ENCODE measurements at regions not wholly inside any gene's neighbourhood (a gene's known extent, or its start where the extent isn't known, plus 50 kb on each side); places are given as distances from the start of the nearest gene placed in this dataset.

DNA sequence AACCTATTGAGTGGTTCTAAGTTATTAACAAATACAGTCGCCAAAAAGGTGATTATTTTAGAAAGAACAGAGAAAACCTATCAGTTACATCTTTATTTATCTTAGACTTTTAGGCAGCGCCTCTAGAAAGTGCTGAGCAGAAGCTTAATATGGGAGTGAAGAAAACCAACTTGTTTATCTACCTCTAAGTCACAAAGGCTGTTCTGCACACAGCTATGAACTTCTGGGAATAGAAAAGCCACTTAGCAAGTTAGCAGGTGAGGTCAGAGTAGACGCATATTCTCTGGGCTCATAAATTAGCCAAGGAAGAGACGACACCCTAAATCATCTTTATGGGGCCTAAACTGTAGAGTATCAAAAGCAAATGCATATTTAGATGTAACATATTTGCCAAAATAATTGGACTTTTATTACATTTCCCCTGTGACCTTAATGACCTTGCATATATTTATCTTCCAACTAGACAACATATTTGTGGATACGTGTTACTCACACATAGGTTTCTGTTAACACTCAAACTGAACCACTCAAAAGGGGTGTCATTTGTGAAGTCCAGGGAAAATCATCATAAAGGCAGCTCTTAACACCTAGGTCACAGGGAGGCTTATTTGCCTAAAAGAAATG is 267.1 kb downstream of the ADGB start:
- no peaks in the 10 kb centered on the region for H3K27me3 ChIP-seq (ENCODE audit: control insufficient read depth in 4 of 4, insufficient read depth in 4 of 4, low read length in 3 of 4)
- H3K9me3 ChIP-seq (ENCODE audit: control insufficient read depth in 4 of 4, low read length in 3 of 4) = no peaks in the 10 kb centered on the region
- H3K36me3 ChIP-seq (ENCODE audit: control insufficient read depth in 4 of 4, insufficient read depth in 3 of 4, low read depth in 1 of 4, low read length in 3 of 4) = no peaks in the 10 kb centered on the region
- peaks cover 0 to 29% (median 25%) of the 10 kb centered on the region in 4 donors for H3K4me1 ChIP-seq (ENCODE audit: control insufficient read depth in 4 of 4, insufficient read depth in 4 of 4, low read length in 3 of 4)
- no peak for TF ChIP-seq NR2F2 (IDR thresholded peaks at IDR 0.05)
- TF ChIP-seq HNF4G (IDR thresholded peaks at IDR 0.05) = no peak
- TF ChIP-seq, protein P1, sequence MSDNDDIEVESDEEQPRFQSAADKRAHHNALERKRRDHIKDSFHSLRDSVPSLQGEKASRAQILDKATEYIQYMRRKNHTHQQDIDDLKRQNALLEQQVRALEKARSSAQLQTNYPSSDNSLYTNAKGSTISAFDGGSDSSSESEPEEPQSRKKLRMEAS (IDR thresholded peaks at IDR 0.05) = no peak
- TF ChIP-seq RAD21 (IDR thresholded peaks at IDR 0.05) = no peak
- no peak for TF ChIP-seq FOXA2 (IDR thresholded peaks at IDR 0.05)
- TF ChIP-seq, protein P2, sequence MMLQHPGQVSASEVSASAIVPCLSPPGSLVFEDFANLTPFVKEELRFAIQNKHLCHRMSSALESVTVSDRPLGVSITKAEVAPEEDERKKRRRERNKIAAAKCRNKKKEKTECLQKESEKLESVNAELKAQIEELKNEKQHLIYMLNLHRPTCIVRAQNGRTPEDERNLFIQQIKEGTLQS (IDR thresholded peaks at IDR 0.05) = no peak
- no peak for TF ChIP-seq TAF1 (conservative IDR thresholded peaks at IDR 0.05)
- no peak for TF ChIP-seq HNF4A (conservative IDR thresholded peaks at IDR 0.05)
- no peak for TF ChIP-seq YY1 (IDR thresholded peaks at IDR 0.05)
- no peak for TF ChIP-seq GABPA (IDR thresholded peaks at IDR 0.05 in 1 of 2, conservative IDR thresholded peaks at IDR 0.05 in 1 of 2)
- no peak overlapping the region for H3K9ac ChIP-seq (ENCODE audit: low read depth in 1 of 2, low read length in 2 of 2)
- H3K27ac ChIP-seq (ENCODE audit: low read depth in 1 of 2, low read length in 2 of 2) = no peak overlapping the region
- H3K4me3 ChIP-seq (ENCODE audit: low read depth in 1 of 3, low read length in 3 of 3) = no peak overlapping the region
- 90% methylated on average over 5 of the region's 5 CpGs for WGBS
- no peak for DNase-seq (ENCODE audit: low spot score)

DNA sequence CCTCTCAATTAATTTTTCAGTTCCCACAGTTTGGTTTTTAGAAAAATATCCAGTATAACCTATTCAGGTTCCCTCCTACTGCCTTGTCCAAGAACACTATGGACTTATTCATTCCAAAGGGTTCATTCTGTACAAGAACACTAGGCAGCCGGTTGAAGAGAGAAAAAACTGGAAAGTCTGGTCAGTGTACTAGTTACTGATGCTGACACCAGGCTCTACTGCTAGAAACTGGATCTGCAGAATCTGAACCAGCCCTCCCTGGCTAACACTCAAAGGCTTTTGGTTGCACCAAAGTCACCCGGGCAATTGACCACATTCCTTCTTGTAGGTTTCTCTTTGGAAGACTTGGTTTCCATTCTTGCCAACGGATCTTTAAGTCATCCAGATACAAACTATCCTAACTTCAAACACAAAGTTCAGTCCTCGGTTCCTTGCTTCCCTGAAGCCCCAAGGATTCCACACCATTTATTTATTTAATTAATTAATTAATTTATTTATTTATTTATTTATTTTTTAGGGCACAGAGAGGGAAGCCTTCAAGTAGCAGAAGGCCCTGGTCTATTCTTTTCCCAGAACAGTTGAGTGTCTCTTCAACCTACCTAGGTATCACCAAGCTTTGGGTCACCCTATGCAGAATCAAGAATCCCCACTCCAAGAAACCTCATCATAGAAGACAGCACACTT is 268.1 kb downstream of the ADGB start:
- no peak for DNase-seq (ENCODE audit: low spot score)
- H3K4me3 ChIP-seq (ENCODE audit: low read depth in 1 of 3, low read length in 3 of 3) = no peak overlapping the region
- no peaks in the 10 kb centered on the region for H3K9me3 ChIP-seq (ENCODE audit: control insufficient read depth in 4 of 4, low read length in 3 of 4)
- 95% methylated on average over 4 of the region's 4 CpGs for WGBS
- no peaks in the 10 kb centered on the region for H3K36me3 ChIP-seq (ENCODE audit: control insufficient read depth in 4 of 4, insufficient read depth in 3 of 4, low read depth in 1 of 4, low read length in 3 of 4)
- peaks cover 0 to 20% (median 17%) of the 10 kb centered on the region in 4 donors for H3K4me1 ChIP-seq (ENCODE audit: control insufficient read depth in 4 of 4, insufficient read depth in 4 of 4, low read length in 3 of 4)
- no peak overlapping the region for H3K27ac ChIP-seq (ENCODE audit: low read depth in 1 of 2, low read length in 2 of 2)
- H3K9ac ChIP-seq (ENCODE audit: low read depth in 1 of 2, low read length in 2 of 2) = no peak overlapping the region
- H3K27me3 ChIP-seq (ENCODE audit: control insufficient read depth in 4 of 4, insufficient read depth in 4 of 4, low read length in 3 of 4) = no peaks in the 10 kb centered on the region
- no peak for TF ChIP-seq GABPA (IDR thresholded peaks at IDR 0.05 in 1 of 2, conservative IDR thresholded peaks at IDR 0.05 in 1 of 2)
- TF ChIP-seq, protein P3, sequence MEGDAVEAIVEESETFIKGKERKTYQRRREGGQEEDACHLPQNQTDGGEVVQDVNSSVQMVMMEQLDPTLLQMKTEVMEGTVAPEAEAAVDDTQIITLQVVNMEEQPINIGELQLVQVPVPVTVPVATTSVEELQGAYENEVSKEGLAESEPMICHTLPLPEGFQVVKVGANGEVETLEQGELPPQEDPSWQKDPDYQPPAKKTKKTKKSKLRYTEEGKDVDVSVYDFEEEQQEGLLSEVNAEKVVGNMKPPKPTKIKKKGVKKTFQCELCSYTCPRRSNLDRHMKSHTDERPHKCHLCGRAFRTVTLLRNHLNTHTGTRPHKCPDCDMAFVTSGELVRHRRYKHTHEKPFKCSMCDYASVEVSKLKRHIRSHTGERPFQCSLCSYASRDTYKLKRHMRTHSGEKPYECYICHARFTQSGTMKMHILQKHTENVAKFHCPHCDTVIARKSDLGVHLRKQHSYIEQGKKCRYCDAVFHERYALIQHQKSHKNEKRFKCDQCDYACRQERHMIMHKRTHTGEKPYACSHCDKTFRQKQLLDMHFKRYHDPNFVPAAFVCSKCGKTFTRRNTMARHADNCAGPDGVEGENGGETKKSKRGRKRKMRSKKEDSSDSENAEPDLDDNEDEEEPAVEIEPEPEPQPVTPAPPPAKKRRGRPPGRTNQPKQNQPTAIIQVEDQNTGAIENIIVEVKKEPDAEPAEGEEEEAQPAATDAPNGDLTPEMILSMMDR (IDR thresholded peaks at IDR 0.05; ENCODE audit: low read depth, low read length, missing input control) = no peak
- no peak for TF ChIP-seq TAF1 (conservative IDR thresholded peaks at IDR 0.05)
- TF ChIP-seq YY1 (IDR thresholded peaks at IDR 0.05) = no peak
- TF ChIP-seq, protein P4, sequence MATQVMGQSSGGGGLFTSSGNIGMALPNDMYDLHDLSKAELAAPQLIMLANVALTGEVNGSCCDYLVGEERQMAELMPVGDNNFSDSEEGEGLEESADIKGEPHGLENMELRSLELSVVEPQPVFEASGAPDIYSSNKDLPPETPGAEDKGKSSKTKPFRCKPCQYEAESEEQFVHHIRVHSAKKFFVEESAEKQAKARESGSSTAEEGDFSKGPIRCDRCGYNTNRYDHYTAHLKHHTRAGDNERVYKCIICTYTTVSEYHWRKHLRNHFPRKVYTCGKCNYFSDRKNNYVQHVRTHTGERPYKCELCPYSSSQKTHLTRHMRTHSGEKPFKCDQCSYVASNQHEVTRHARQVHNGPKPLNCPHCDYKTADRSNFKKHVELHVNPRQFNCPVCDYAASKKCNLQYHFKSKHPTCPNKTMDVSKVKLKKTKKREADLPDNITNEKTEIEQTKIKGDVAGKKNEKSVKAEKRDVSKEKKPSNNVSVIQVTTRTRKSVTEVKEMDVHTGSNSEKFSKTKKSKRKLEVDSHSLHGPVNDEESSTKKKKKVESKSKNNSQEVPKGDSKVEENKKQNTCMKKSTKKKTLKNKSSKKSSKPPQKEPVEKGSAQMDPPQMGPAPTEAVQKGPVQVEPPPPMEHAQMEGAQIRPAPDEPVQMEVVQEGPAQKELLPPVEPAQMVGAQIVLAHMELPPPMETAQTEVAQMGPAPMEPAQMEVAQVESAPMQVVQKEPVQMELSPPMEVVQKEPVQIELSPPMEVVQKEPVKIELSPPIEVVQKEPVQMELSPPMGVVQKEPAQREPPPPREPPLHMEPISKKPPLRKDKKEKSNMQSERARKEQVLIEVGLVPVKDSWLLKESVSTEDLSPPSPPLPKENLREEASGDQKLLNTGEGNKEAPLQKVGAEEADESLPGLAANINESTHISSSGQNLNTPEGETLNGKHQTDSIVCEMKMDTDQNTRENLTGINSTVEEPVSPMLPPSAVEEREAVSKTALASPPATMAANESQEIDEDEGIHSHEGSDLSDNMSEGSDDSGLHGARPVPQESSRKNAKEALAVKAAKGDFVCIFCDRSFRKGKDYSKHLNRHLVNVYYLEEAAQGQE (IDR thresholded peaks at IDR 0.05) = no peak
- TF ChIP-seq NR2F2 (IDR thresholded peaks at IDR 0.05) = no peak
- no peak for TF ChIP-seq FOXA2 (IDR thresholded peaks at IDR 0.05)
- TF ChIP-seq, protein P5, sequence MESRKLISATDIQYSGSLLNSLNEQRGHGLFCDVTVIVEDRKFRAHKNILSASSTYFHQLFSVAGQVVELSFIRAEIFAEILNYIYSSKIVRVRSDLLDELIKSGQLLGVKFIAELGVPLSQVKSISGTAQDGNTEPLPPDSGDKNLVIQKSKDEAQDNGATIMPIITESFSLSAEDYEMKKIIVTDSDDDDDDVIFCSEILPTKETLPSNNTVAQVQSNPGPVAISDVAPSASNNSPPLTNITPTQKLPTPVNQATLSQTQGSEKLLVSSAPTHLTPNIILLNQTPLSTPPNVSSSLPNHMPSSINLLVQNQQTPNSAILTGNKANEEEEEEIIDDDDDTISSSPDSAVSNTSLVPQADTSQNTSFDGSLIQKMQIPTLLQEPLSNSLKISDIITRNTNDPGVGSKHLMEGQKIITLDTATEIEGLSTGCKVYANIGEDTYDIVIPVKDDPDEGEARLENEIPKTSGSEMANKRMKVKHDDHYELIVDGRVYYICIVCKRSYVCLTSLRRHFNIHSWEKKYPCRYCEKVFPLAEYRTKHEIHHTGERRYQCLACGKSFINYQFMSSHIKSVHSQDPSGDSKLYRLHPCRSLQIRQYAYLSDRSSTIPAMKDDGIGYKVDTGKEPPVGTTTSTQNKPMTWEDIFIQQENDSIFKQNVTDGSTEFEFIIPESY (IDR thresholded peaks at IDR 0.05) = no peak
- TF ChIP-seq HNF4G (IDR thresholded peaks at IDR 0.05) = no peak
- TF ChIP-seq FOXA1 (IDR thresholded peaks at IDR 0.05) = no peak
- TF ChIP-seq RXRA (IDR thresholded peaks at IDR 0.05) = no peak
- TF ChIP-seq JUND (IDR thresholded peaks at IDR 0.05) = no peak
- TF ChIP-seq, protein P2 (IDR thresholded peaks at IDR 0.05) = no peak
- no peak for TF ChIP-seq HNF4A (conservative IDR thresholded peaks at IDR 0.05)
- no peak for TF ChIP-seq EGR1 (IDR thresholded peaks at IDR 0.05; ENCODE audit: low read depth in 2 of 2)
